IPS-11a (cell line): ENCODE measurements at regions not wholly inside any gene's neighbourhood (a gene's known extent, or its start where the extent isn't known, plus 50 kb on each side); places are given as distances from the start of the nearest gene placed in this dataset.

ENCODE experiments used
- H3K4me3 ChIP-seq: one replicate; pipeline ENCODE4 v1.5.1; 2013; ENCODE audit warnings: low read depth, low read length, control low read depth

DNA sequence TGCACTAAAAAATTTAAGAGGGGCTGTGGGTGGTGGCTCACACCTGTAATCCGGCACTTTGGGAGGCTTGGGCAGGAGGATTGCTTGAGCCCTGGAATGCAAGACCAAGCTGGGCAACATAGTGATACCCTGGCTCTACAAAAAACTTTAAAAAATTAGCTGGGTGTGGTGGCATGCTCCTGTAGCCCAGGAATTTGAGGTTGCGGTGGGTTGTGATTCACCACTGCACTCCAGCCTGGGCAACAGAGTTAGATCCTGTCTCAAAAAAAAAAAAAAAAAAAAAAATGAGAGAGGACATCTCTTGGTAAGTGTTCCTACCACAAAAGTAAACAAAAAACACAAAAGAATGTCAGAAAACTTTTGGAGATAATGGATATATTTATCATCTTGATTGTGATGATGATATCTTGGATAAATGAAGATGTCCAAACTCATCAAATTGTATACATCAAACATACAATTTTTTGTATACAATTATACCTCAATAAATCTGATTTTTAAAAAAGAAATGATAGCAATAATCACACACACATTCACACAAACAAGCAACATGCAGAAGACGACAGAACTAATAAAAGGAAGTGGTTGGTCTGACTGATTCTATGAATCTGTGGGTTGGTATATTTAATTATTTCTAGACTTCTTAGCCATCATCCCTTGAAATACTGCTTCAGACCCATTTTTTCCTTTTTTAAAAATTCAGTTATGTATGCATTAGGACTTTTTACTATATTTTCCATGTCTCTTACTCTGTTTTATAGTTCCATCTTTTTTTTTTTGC is 465.9 kb downstream of the PLA2G4A start:
- no peak overlapping the region for H3K4me3 ChIP-seq

DNA sequence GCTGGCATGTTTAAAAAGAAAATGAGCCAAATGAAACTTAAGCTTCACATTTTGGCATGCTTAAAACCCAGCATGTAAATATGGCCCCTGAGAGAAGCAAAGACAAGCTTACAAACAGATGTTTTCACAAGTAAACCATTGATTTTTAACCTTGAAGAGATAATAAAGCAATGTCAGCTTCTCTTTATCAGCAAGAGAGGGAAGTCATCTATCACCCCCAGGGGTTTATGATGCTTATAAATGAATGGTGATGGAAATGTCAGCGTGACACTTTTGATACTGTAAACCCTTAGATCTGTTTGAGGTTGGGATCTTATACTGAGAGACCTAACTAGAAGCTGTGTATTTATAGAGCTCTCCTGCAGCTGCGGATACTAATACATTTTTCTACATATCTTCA is 471.3 kb downstream of the PLA2G4A start:
- H3K4me3 ChIP-seq, result no peak overlapping the region

DNA sequence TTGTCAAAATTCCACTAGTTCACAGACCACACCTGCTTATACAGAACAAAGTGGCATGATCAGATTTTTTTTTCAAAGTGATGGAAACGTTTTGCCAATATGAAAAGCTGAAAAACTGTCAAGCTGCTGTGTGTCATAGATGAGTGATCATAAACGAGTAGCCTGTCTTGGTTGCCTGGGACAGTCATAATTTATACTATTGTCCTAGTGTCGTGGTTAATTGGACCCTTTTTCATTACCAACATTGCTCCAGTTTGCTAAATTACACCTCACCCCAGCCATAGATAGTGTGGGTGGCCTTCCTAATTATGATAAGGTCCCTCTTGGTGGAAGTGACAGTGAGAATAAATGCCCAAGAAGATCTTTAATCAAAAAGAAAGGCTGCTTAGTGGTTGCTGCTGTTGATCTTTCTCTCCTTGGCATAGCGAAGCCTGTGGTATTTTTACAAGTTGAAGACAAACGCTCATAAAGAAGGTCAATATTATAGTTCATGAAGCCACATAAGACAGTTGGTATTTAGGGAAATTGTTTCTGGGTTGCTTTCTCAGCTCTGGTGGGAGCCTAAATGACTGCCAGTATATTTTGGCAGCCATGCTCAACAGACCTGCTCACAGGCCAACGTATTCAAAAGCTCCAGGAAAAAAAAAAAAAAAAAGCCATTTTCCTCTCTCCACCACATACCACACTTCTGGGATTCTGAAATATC is 478.1 kb downstream of the PLA2G4A start:
- no peak overlapping the region for H3K4me3 ChIP-seq

DNA sequence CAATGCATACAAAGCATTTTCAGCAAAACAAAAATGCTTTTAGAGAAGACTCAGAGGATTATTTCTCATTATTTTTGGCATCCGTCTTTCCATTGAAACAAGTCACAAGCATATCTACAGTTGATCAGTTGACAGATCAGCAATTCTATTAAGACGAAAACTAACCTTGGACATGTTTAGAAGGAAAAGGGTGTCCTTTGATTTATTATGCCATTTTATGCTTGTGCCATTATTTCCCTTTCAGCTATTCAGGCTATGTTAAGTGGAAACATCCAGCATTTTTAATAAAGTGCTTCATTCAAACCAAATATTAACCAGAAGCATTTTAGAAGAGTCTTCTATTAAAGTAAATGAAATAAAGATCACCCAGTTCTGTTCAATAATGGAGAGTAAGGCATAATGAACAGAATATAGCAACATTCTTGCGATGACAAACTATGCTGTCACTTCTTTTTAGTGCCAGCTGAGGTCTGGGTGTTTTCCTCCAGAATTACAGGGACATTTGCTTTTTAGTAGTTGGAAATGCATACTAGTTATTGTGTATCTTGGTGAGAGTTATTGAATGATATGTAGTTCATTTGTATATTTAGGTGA is 481.4 kb downstream of the PLA2G4A start:
- H3K4me3 ChIP-seq, result no peak overlapping the region

DNA sequence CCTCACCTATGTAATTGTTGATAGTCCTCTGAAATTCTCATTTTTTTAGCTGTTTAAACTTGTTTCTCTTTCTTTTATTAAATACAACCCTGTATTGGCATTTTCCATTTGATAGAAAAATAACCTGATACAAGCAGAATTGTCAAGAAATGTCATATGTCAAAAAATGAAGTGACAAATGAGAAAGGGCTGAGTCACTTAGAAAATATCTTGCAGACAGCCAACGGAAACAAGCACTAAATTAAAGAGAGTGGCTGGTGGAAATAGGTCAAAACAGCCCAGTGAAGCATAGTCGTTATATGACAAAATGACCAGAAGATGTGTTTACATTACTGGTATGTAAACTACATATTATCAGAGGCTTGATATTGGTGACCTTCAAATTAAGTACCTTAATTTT is 484.4 kb downstream of the PLA2G4A start:
- H3K4me3 ChIP-seq, result no peak overlapping the region

DNA sequence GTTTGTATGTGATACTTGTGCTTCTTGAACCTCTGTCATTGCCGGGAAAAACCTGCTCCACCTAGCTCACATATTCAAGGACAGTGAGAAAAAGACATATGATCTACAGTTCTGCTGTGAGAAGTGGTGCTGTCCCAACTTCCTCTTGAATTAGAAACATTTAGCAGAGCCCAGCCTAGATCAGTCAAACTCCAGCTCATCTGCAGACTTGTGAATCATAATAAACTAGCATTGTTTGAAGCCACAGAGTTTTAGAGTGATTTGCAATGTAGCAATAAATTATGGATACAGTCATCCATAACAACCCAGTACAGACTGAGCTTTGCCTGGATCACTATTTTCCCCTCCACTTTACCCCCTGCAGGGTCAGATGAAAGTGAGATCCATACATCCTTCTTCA is 497.8 kb downstream of the PLA2G4A start:
- no peak overlapping the region for H3K4me3 ChIP-seq

DNA sequence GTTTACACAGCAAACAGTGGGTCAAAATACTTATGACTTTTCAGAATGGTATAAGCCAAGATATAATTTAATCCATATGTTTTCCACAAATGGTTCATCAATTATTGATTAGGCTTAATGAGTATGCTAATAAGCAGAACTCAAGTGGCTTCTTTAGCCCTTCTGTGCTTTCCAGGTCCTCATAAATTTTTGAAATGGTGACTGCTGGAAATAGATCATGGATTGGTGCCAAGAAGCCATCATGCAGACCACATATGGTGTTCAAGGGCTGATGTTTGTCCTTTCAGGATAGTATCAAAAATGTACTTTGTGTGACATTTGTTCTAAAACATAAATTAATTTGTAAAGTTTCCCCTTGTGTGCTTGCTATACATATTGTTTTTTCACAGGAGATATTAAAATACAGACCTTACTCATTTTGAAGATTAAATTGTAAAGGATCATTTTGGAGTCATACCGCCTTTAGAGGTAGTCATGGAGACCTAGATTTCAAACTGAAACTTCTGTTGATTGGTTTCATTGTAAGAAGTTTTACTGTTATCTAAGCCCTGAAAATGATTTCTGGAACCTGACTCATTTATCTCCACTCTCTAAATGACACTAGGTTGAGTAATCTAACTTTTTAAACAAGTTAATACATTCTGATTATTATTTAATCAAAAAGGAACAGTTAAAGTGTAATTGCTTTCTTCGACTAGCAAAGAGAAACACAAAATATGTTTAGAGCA is 507.9 kb downstream of the PLA2G4A start:
- no peak overlapping the region for H3K4me3 ChIP-seq

DNA sequence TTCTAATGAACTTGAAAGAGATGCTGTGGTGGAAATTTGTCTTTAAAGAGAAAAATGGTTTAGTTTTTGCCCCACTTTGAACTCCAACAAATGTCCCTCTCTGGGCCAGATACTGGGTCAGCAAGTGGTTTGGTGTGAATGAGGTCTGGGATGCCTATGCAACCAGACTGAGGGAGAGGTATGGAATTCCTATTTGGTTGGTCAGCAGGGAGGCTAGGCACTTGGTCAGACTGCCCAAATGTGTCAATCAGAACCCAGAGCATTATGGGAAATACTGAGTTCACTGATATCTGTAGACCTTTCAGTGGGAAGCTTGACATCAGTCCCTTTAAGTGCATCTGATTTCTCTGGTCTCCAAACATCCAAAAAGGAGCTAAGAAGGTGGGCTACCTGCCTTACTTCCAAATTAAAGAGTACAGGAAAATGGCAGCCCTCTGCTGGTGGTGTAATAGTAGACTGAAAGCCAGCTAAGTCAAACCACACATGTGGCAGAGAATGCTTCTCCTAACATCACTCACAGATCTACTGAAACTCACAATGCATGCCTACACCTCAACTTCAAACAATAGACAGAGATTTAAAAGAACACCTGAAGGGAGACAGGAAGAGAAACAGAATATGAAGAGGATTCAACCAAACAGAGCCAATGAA is 510.1 kb downstream of the PLA2G4A start:
- H3K4me3 ChIP-seq, result no peak overlapping the region

DNA sequence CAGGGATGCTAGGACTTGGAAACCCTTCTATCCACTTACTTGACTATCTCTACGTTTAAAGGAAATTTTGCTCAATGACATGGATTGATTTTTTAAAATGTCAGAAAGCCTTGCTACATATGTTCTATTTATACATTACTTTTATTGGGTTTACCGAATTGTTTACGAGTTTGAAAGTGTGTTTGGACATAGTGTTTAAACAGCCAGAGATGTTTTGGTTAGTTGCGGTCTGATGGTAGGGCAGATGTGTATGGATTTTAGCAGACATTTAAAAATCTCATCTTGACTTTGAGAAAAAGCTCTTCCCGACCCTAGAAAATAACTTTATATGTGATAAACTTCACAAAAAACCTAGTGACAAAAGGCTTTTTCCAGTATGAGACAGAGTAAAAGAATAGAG is 513.7 kb downstream of the PLA2G4A start:
- no peak overlapping the region for H3K4me3 ChIP-seq

DNA sequence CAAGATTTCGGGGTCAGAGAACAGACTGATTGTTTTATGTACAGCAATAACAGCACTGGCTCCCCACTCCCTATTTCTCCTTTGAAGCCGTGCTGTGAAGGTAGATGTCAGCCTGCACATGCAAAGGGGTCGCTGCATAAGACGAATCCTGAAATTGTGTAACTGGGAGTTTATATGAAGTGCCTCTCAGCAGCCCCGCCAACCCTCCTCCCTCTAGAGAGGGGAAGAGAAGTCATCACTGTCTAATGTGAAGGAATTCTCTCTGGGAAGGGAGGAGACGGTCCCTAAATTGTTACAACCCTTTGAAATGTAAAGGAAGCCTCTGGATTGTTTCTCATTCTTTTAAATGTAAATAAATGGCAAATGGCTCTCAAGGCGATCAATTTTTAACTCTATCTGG is 545.3 kb downstream of the PLA2G4A start:
- no peak overlapping the region for H3K4me3 ChIP-seq

DNA sequence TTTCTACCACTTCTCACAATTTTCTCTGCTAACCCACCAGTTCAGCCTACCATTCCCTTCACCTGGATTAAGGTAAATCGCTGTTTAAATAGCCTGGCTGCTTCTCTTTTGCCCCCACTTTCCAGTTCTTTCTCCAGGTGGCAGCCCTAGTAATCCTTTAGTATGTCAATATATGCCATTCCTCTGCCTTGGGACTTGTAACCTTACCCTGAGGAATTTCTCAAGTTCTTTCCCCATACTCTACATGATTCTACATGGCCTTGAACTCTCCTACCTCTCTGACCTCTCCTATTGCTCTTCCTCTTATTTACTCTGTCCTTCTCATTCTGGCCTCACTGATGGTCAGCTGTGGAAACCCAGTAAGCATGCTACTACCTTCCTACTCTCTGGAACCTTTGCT is 546.0 kb downstream of the PLA2G4A start:
- H3K4me3 ChIP-seq, result no peak overlapping the region

DNA sequence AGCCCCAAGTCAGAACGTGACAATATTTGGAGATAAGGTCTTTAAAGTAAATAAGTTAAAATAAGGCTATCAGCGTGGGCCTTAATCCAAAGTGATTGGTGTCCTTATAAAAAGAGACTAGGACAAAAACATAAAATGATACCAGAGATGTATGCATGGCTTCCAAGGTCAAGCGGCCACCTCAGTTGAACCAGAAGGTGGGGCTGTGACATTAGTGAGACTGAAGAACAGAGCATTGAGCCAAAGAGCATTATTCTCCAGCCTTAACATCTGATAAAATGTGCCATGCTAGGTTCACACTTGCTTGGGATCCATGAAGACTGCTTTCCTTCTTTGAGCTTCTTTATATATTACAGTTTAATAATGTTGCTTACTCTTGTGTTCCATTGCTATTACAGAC is 554.6 kb downstream of the PLA2G4A start:
- no peak overlapping the region for H3K4me3 ChIP-seq

DNA sequence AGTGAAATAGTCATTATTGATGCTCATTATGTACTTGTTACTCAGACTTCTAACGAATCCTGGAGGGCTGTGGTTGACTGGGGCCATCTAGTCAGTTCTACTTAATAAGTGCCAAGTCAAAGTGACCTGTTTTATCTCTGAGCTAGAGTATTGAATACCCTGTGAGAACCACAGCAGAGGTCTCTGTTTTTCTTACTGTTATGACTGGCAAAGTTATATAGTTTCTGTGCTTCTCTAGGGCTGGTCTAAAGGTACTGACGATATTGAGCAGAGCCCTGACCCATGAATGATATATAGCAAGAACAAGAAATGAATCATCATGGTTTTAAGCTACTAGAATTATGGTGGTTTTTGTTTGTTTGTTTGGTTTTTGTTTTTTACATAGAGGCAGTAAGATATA is 555.8 kb downstream of the PLA2G4A start:
- H3K4me3 ChIP-seq, result no peak overlapping the region

DNA sequence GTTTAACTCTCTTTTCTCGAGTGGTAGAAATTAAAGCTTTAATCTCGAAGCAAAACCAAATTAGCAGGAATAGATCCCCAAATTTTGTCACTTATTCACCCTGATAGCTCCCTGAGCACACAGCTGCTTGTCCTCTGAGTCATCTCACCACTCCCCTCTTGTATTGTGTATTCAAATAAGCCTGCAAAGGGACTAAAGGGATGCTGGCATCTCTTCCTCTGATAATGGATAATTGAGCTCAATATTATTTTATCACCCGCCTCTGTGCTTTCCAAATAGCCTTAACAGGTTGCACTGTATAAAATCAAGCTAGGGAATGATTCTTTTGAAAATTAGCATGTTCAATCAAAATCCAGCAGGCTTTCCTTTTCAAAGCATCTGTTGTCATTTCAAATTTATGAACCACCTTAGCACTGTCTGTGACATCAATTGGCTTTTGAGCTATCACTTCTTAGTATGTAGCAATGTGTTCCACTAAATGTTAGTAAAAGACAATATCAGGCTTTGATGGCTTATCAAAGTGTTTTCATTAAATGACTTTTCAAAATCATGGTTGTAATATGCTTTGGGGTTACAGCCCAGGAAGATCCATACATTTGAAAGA is 561.6 kb downstream of the PLA2G4A start:
- H3K4me3 ChIP-seq, result no peak overlapping the region

DNA sequence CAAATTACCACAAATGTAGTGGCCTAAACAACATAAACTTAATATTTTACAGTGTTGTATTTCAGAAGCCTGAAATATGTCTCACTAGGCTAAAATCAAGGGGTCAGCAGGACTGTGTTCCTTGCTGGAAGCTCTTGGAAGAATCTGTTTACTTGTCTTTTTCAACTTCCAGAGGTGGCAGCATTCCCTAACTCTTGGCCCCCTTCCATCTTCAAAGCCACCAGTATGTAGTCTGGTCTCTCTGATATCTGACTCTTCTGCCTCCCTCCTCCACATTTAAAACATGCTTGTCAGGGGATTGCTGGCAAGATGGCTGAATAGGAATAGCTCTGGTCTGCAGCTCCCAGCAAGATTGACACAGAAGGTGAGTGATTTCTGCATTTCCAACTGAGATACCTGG is 567.5 kb downstream of the PLA2G4A start:
- no peak overlapping the region for H3K4me3 ChIP-seq

DNA sequence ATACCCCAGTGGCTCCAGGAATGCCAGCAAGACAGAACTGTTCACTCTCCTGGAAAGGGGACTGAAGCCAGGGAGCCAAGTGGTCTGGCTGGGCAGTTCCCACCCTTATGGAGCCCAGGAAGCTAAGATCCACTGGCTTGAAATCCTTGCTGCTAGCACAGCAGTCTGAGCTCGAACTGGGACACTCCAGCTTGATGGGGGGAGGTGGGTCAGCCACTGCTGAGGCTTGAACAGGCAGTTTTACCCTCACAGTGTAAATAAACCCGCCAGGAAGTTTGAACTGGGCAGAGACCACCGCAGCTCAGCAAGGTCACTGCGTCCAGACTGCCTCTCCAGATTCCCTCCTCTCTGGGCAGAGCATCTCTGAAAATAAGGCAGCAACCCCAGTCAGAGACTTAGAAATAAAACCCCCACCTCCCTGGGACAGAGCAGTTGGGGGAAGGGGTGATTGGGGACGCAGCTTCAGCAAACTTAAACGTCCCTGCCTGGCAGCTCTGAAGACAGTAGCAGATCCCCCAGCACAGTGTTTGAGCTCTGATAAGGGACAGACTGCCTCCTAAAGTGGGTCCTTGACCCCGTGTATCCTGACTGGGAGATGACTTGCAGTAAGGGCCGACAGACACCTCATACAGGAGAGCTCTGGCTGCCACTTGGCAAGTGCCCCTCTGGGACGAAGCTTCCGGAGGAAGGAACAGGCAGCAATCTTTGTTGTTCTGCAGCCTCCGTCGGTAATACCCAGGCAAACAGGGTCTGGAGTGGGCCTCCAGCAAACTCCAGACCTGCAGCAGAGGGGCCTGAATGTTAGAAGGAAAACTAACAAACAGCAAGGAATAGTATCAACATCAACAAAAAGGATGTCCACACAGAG is 568.4 kb downstream of the PLA2G4A start:
- H3K4me3 ChIP-seq, result no peak overlapping the region

DNA sequence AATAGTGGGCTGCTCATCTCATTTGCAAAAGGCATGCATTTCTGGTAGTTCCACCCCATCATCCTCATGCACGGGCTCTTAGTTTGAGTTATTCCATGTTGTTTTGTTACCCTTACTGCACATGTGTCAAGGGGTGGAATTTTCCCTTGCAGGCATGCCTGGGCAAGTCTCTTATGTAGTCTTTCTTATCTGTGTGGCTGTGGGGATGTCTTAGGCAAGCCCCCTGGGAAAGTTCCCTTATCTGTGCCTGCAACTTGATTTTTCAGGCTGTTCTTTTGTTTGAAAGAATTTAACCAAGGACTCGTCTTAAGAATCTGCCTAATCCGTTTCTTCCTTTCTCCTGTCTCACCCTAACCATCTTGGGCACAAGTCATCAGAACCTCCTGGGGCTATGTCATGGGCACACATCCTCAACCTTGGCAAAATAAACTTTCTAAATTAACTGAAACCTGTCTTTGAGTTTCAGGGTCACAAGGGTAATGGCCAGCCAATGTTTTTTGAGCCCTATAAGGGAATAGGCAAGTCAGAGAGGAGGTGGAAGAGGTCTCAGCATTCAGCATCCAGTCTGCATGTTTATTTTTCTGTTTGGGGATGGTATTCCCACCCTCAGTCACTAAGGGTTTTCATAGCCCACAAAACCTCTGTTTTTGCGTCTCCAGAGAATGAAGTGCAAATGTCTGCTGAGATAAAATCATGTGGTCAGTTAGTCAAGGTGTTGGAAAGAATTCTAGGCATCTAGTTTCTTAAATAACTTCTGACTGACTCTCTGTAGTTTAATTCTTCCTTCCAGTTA is 579.7 kb downstream of the PLA2G4A start:
- H3K4me3 ChIP-seq, result no peak overlapping the region

DNA sequence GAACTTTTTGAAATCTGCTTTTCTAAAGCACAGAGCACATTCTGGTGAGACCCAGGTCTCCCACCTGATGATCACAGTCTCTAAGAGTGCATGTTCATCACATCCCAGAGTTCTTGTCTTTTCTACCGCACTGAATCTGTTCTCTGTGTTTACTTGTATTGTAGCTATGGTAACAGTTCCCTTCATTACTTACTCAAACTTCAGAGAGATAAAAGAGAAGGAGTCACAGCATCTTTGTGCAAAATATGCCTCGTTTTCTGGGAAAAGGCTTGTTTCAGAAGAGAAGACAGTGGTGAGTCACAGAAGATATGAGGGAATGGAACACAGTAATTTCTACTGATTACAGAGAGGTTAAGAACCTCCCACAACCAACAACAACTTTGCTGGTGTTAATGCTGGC is 580.6 kb downstream of the PLA2G4A start:
- H3K4me3 ChIP-seq, result no peak overlapping the region

DNA sequence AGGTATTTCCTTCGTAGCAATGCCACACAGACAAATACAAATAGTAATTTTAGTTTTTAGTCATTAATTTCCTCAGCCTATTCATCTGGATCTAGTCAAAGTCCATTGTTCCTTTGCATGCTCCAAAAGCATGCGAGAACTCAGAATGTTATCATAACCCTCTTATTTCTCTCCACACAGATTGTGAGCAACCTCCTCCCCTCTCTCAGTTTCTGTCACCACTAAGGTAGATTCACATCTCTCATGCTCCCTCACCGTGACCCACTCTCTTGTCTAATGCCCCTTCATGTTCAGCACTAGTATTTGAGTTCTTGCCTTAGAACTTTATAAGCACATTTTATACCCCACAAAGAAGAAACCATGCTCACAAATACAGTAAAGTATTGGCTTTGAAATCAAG is 582.4 kb downstream of the PLA2G4A start:
- H3K4me3 ChIP-seq, result no peak overlapping the region
